Inflammatory macrophage (primary cell): ENCODE measurements at regions not wholly inside any gene's neighbourhood (a gene's known extent, or its start where the extent isn't known, plus 50 kb on each side); places are given as distances from the start of the nearest gene placed in this dataset.
"Not testable (repeated sequence)": the region's sequence is repeated elsewhere in the genome, so short reads cannot be mapped to it uniquely, and the experiment has no call there.

Experiments used
- DNase-seq, 2 donors: peaks; one replicate each; pipeline ENCODE4 v3.0.0-alpha.2; 2020 to 2022

GRCh38 chr5:136453986-136454758 lies 88.8 kb upstream of the TRPC7 start:
- DNase-seq: no peak

GRCh38 chr5:136453199-136453598 lies 87.9 kb upstream of the TRPC7 start:
- no peak for DNase-seq

- DNase-seq: not testable (repeated sequence)
Observed at GRCh38 chr5:136447576-136447975, 82.2 kb upstream of the TRPC7 start.

GRCh38 chr5:136446565-136446964 lies 81.2 kb upstream of the TRPC7 start:
- DNase-seq: no peak

- DNase-seq: not testable (repeated sequence)
Observed at GRCh38 chr5:136444099-136444498, 78.8 kb upstream of the TRPC7 start.

DNA sequence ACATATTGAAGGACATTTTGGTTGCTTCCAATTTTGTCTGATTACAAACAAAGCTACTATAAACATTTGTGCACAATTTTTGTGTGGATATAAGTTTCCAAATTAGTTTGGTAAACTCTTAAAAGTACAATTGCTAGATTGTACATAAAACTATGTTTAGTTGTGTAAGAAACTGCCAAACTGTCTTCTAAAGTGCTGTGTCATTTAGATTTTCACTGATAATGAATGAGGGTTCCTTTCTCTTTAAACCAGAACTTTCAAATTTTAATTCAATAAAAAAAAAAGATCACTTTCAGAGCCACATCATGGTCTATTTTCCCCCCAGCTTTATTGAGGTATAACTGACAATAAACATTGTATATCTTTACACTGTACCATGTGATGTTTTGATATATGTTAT lies 74.0 kb upstream of the TRPC7 start:
- no peak for DNase-seq

GRCh38 chr5:136435946-136436543 lies 70.7 kb upstream of the TRPC7 start:
- DNase-seq: no peak

DNA sequence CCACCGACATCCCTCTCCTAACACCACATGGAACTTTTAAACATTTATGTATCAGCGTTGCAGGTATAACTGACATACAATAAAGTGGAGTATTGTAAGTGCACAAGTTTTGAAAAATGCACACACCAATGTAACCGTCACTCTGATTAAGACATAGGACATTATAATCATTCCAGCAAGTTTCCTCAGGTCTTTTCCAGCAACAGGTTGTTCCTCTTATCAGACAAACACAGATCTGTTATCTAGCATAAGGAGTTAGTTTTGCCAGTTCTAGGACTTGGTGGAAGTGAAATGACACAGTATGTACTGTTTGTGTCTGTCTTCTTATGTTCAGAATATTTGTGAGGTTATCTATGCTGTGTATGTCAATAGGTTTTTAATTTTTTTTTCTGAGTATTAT lies 69.5 kb upstream of the TRPC7 start:
- no peak for DNase-seq

DNA sequence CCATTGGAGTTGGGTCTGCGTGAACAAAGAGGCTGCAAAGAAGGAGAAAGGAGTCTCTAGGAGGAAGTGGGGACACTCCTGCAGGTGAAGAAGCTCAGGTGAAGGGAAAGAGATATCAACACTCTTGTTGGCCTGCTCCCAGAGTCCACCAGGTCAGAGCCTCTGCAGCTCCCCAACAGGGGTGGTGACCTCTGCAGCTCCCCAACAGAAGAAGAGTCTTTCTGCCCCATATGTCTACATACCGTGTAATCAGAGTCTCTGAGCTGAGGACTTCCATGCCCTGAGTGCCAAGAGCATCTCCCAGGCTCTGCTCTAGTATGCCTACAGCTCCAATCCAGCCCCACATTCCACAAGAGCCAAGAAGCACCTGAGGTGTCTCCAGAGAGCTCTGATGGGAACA lies 67.4 kb upstream of the TRPC7 start:
- no peak for DNase-seq

GRCh38 chr5:136430081-136430480 lies 64.7 kb upstream of the TRPC7 start:
- DNase-seq: no peak

GRCh38 chr5:136427426-136427825 lies 62.1 kb upstream of the TRPC7 start:
- DNase-seq: no peak

DNA sequence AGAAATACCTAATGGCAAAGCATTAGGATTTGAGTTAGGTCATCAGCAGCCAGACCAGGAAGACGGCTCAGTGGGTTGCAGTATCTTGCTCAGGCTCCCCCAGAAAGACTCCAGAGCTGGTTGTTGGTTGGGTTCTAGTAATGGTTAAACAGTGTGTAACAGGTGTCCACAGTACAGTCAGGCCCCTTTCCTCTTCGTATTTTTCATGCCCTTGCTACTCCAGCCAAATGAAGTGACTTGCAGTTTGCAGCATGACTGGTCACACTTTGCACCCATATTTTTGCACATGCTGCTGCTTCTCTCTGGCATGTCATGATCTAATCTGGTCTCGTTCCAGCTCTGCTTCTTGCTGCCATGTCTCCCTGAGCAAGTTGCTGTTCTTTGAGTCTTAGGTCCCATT lies 60.6 kb upstream of the TRPC7 start:
- no peak for DNase-seq

- peak; percentile 60 for DNase-seq
Observed at GRCh38 chr5:136424835-136425584, 59.7 kb upstream of the TRPC7 start.

- DNase-seq: no peak
Observed at GRCh38 chr5:136423944-136424606, 58.7 kb upstream of the TRPC7 start.

DNA sequence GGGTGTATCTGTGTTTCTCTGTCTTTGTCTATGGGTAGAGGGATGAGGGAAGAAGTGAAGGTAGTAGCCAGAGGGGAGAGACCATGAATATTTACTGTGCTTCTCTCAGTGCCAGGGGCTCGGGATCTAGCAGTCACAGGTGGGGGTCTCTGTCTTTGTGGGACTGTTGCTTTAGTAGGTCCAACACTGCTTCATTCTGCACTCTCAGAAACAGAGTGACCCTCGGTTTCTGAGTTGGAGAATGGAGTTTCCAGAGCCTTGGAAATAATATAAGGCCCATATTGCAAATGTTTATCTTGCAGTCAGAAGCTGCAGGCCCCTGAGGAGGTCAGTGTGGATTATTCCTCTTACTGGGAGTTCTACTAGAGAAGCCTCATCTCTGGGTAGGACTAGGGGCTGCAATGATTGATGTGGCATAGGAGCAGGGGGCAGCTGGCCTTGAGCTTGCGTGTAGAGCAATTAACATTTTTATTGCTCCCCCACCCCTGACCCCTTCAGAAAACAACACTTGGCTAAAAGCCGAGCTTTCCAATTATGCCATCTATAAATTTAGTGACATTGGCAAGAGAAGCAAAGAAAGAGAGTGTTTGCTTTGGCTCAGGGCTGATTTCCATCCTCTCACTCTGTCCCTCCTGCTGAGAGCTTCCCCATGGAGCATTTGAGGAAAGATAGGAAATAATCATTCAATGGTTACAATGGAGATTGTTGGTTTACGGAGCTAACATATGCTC lies 55.0 kb upstream of the TRPC7 start:
- DNase-seq: no peak

DNA sequence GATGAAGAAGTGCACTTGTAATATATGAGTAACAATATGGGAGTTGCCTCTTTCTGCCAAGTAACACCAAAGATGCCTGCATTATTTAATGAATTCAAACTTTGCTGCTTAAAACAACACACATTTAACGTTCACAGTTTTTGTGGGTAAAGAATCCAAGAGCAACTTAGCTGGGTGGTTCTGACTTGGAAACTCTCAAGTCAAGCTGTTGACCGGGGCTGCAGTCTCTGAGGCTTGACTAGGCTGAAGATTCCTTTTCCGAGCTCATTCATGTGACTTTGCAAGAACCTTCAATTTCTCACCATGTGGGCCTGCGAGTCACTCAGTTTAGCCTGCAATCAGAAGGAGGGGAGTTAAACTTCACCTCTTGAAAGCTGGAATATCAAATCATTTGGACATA lies 53.0 kb upstream of the TRPC7 start:
- DNase-seq: no peak
